GM23338 (cell line): ENCODE measurements at regions not wholly inside any gene's neighbourhood (a gene's known extent, or its start where the extent isn't known, plus 50 kb on each side); places are given as distances from the start of the nearest gene placed in this dataset.

ENCODE experiments used
- CREB1 ChIP-seq: fragments of 250-450 bp; sonication (Bioruptor Pico); IDR thresholded peaks from 2 replicates; pipeline ENCODE4 v1.5.0; 2020; ENCODE audit warnings: low read depth, mild to moderate bottlenecking, moderate library complexity
- CTCF ChIP-seq, 2 experiments: fragments of 200-600 bp in 1 of 2; sonication (generic) in 1 of 2; conservative IDR thresholded peaks; 2 replicates each; pipeline versions ENCODE4 v1.5.1 to v1.6.1; 2016 to 2017; ENCODE audit warnings: antibody characterized with exemption in 2 of 2, low read depth in 2 of 2, mild to moderate bottlenecking in 2 of 2, moderate library complexity in 1 of 2
- ETS1 ChIP-seq: IDR thresholded peaks from 2 replicates; pipeline ENCODE4 v1.6.1; 2016; ENCODE audit warnings: antibody characterized with exemption
- EZH2 ChIP-seq: fragments of 200-600 bp; sonication (generic); IDR thresholded peaks from one replicate; pipeline ENCODE4 v1.8.0; 2017; ENCODE audit warnings: antibody characterized with exemption, mild to moderate bottlenecking, low read depth; ENCODE audit not compliant: unreplicated experiment
- EZH2phosphoT487 ChIP-seq: fragments of 200-600 bp; sonication (generic); IDR thresholded peaks from one replicate; pipeline ENCODE4 v1.8.1; 2018; ENCODE audit warnings: antibody characterized with exemption; ENCODE audit not compliant: unreplicated experiment
- JUNB ChIP-seq: IDR thresholded peaks from one replicate; pipeline ENCODE4 v1.6.1; 2016; ENCODE audit warnings: antibody characterized with exemption; ENCODE audit not compliant: unreplicated experiment
- NANOG ChIP-seq: IDR thresholded peaks from 2 replicates; pipeline ENCODE4 v1.6.1; 2016; ENCODE audit warnings: antibody characterized with exemption, borderline replicate concordance
- POLR2AphosphoS5 ChIP-seq: IDR thresholded peaks from 2 replicates; pipeline ENCODE4 v1.6.1; 2016; ENCODE audit warnings: antibody characterized with exemption, low read depth
- REST ChIP-seq: IDR thresholded peaks from one replicate; pipeline ENCODE4 v1.6.1; 2018; ENCODE audit warnings: antibody characterized with exemption; ENCODE audit not compliant: unreplicated experiment
- STAT1 ChIP-seq: IDR thresholded peaks from one replicate; pipeline ENCODE4 v1.6.1; 2016; ENCODE audit warnings: antibody characterized with exemption; ENCODE audit not compliant: unreplicated experiment
- ZNF114 ChIP-seq: fragments of 250-450 bp; sonication (Bioruptor Pico); IDR thresholded peaks from 2 replicates; pipeline ENCODE4 v1.5.0; 2020; ENCODE audit warnings: mild to moderate bottlenecking, moderate library complexity
- ZNF331 ChIP-seq: fragments of 250-450 bp; sonication (Bioruptor Pico); IDR thresholded peaks from 2 replicates; pipeline ENCODE4 v1.5.0; 2020; ENCODE audit warnings: low read depth, mild to moderate bottlenecking, moderate library complexity
- ZNF462 ChIP-seq: fragments of 250-450 bp; sonication (Bioruptor Pico); IDR thresholded peaks from 2 replicates; pipeline ENCODE4 v1.5.0; 2020; ENCODE audit warnings: mild to moderate bottlenecking, moderate library complexity

- TF ChIP-seq CTCF (conservative IDR thresholded peaks at IDR 0.05; ENCODE audit: low read depth in 2 of 2) (no peak), EZH2phosphoT487 (no peak), REST (no peak), POLR2AphosphoS5 (no peak), JUNB (no peak), EZH2 (no peak), CREB1 (CRISPR knock-in tag) (no peak), ETS1 (no peak), ZNF331 (no peak), ZNF114 (CRISPR knock-in tag) (no peak), STAT1 (no peak), NANOG (no peak), ZNF462 (no peak)
Measured at GRCh38 chr3:26264708-26265107, 357.9 kb upstream of the LRRC3B start.
